ENCODE measurements at regions not wholly inside any gene's neighbourhood (a gene's known extent, or its start where the extent isn't known, plus 50 kb on each side); places are given as distances from the start of the nearest gene placed in this dataset.

DNA sequence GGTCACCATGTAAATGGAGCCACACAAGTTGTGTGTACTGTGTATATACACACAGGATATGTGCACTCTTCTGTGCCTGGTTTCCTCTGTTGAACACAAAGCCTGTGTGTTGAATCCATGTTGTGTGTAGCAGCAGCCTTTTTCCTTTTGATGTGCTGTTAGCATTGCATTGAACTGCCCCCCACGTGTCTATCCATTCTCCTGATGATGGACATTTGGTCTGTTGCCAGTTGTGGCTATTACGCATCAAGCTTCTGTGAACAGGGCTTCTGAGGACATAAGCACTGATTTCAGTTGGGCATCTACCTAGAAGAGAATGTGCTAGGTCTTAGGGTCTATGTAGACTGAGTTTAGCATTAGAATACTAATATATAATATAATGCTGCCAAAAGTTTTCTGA, 77.4 kb downstream of the LSM3 start:
- TF ChIP-seq, protein P1, sequence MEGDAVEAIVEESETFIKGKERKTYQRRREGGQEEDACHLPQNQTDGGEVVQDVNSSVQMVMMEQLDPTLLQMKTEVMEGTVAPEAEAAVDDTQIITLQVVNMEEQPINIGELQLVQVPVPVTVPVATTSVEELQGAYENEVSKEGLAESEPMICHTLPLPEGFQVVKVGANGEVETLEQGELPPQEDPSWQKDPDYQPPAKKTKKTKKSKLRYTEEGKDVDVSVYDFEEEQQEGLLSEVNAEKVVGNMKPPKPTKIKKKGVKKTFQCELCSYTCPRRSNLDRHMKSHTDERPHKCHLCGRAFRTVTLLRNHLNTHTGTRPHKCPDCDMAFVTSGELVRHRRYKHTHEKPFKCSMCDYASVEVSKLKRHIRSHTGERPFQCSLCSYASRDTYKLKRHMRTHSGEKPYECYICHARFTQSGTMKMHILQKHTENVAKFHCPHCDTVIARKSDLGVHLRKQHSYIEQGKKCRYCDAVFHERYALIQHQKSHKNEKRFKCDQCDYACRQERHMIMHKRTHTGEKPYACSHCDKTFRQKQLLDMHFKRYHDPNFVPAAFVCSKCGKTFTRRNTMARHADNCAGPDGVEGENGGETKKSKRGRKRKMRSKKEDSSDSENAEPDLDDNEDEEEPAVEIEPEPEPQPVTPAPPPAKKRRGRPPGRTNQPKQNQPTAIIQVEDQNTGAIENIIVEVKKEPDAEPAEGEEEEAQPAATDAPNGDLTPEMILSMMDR (IDR thresholded peaks at IDR 0.05; ENCODE audit: borderline replicate concordance, extremely low read depth, low read length, poor library complexity, severe bottlenecking), result no peak
- TF ChIP-seq EZH2 (IDR thresholded peaks at IDR 0.05; ENCODE audit: borderline replicate concordance, low read depth, low read length, severe bottlenecking), result no peak

Measured in DND-41 (cell line).